Vagina (tissue), 2 donors: ENCODE measurements at regions not wholly inside any gene's neighbourhood (a gene's known extent, or its start where the extent isn't known, plus 50 kb on each side); places are given as distances from the start of the nearest gene placed in this dataset.

Experiments
- CTCF ChIP-seq, 3 experiments: fragments of 450-650 bp in 2 of 3; fragments of 200-600 bp in 1 of 3; sonication (generic) in 1 of 3; IDR thresholded peaks; one replicate each; pipeline ENCODE4 v1.5.1; 2017 to 2019; ENCODE audit warnings: antibody characterized with exemption in 3 of 3, mild to moderate bottlenecking in 2 of 3, moderate library complexity in 2 of 3
- POLR2AphosphoS5 ChIP-seq, 2 donors: sonication (generic); formaldehyde crosslinking; IDR thresholded peaks; one replicate each; pipeline ENCODE4 v1.9.0; 2017; ENCODE audit warnings: antibody characterized with exemption in 2 of 2, mild to moderate bottlenecking in 2 of 2, low read depth in 1 of 2; ENCODE audit not compliant: insufficient read depth in 1 of 2

- TF ChIP-seq CTCF (IDR thresholded peaks at IDR 0.05) (no peak), POLR2AphosphoS5 (IDR thresholded peaks at IDR 0.05; ENCODE audit: insufficient read depth in 1 of 2, low read depth in 1 of 2) (no peak)
Measured at GRCh38 chr12:63317880-63318279, 166.9 kb upstream of the AVPR1A start.
